Tibial artery (tissue), 4 donors: ENCODE measurements at regions not wholly inside any gene's neighbourhood (a gene's known extent, or its start where the extent isn't known, plus 50 kb on each side); places are given as distances from the start of the nearest gene placed in this dataset.

Experiments used
- DNase-seq, 2 donors: peaks; one replicate each; pipeline ENCODE4 v3.0.0-alpha.2; 2019
- H3K27ac ChIP-seq, 2 donors: fragments of 200-600 bp; sonication (generic) in 1 of 2; 1 replicate in 1 of 2; 2 replicates in 1 of 2; pipeline ENCODE4 v1.5.1; 2018 to 2019; ENCODE audit warnings: mild to moderate bottlenecking in 1 of 2
- H3K27me3 ChIP-seq, 2 donors: fragments of 200-600 bp; sonication (generic) in 1 of 2; one replicate each; pipeline versions ENCODE4 v1.5.1 to v1.6.0; 2016 to 2019
- H3K36me3 ChIP-seq, 3 donors: fragments of 200-600 bp; sonication (generic) in 2 of 3; one replicate each; pipeline ENCODE4 v1.5.1; 2016 to 2019; ENCODE audit warnings: mild to moderate bottlenecking in 2 of 3
- H3K4me1 ChIP-seq, 4 donors: fragments of 200-600 bp; sonication (generic) in 2 of 4; 1 replicate in 3 of 4; 2 replicates in 1 of 4; pipeline ENCODE4 v1.5.1; 2016 to 2019
- H3K4me3 ChIP-seq, 2 donors: fragments of 200-600 bp; sonication (generic) in 1 of 2; 1 replicate in 1 of 2; 2 replicates in 1 of 2; pipeline ENCODE4 v1.5.1; 2018 to 2019; ENCODE audit warnings: mild to moderate bottlenecking in 2 of 2
- H3K9me3 ChIP-seq, 3 donors: fragments of 200-600 bp; sonication (generic) in 1 of 3; one replicate each; pipeline ENCODE4 v1.5.1; 2016 to 2019
- CTCF ChIP-seq, 2 experiments: fragments of 200-600 bp in 1 of 2; fragments of 450-650 bp in 1 of 2; IDR thresholded peaks; one replicate each; pipeline ENCODE4 v1.5.1; 2017 to 2019; ENCODE audit warnings: antibody characterized with exemption in 2 of 2, mild to moderate bottlenecking in 1 of 2, moderate library complexity in 1 of 2
- intact Hi-C: fragments of 100-400 bp; cut with DNase I; formaldehyde crosslinking; loops from one replicate; pipeline ENCODE4 v1.15.0; 2023; ENCODE audit warnings: low total_unique reads

DNA sequence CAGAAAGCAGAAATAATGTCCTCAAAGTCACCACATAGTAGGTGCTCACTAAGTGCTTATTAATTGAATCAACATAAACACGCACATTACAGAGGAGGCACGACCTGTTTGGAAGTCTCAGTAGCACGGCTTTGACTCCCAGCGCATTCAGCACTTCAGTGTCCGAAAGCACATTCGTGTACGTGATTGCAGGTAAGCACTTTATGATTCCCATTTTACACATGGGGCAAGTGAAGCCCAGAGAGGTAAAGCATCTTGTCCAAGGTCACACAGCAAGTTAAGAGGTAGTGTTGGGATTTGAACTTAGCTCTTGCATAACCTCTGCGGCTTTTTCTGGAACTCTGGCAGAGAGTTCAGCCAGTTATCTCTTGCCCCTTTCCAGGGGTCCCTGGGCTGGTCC, 85.2 kb upstream of the WNT4 start:
- peaks cover 0 to 3% (median 0%) of the 10 kb centered on the region in 3 donors for H3K9me3 ChIP-seq
- no peaks in the 10 kb centered on the region for H3K36me3 ChIP-seq
- no peaks in the 10 kb centered on the region for H3K4me1 ChIP-seq
- H3K27me3 ChIP-seq: peaks cover 0 to 40% of the 10 kb centered on the region in 2 donors
- no peak for DNase-seq
- no peak overlapping the region for H3K4me3 ChIP-seq
- H3K27ac ChIP-seq: no peak overlapping the region
- intact Hi-C loops: no loop called here
- no peak for TF ChIP-seq CTCF (IDR thresholded peaks at IDR 0.05)

DNA sequence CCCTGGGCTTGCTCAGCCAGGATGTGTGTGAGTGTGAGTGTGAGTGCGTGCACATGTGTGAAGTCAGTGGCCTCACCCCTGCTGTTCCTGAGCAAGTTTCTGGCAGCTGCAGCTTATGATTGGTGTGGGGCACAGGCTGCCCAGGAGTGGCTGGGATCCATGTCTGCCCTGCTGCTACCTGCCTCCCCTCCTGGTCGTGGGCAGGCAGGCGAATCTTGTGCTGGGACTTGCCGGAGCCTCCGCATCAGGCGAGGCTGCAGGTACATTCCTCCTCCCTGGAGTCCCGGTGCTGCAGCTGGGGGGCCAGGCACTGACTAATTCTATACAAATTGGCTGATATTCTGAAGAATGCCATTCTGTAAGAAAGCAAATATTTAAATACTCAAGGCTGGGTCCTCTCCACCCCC, 85.6 kb upstream of the WNT4 start:
- Histone ChIP-seq H3K4me1 (no peaks in the 10 kb centered on the region), H3K27ac (no peak overlapping the region), H3K9me3 (peaks cover 0 to 3% (median 0%) of the 10 kb centered on the region in 3 donors), H3K36me3 (no peaks in the 10 kb centered on the region), H3K27me3 (peaks cover 0 to 40% of the 10 kb centered on the region in 2 donors), H3K4me3 (no peak overlapping the region)
- TF ChIP-seq CTCF (IDR thresholded peaks at IDR 0.05): no peak
- no peak for DNase-seq
- intact Hi-C loops: no loop called here

DNA sequence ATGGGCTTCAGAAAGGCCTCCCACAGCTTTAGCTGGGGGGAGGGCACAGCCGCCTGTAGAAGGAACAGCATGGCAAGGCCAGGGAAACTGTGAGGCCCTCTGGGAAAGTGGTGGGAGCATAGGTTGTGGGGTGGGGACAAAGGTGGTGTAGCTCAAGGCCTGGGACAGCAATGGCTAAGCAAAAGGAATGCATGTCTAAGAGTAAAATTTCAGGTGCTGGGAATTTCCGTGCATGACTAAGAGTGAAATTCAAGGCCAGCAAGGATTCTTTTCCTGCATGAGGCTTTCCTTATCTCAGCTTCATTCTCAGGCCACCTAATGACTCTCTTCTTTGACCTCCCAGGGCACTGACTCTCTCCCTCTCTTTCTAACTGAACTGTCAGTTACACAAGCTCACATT, 86.5 kb upstream of the WNT4 start:
- Histone ChIP-seq H3K4me1 (no peaks in the 10 kb centered on the region), H3K36me3 (no peaks in the 10 kb centered on the region), H3K27ac (no peak overlapping the region), H3K27me3 (peaks cover 0 to 43% of the 10 kb centered on the region in 2 donors), H3K4me3 (no peak overlapping the region), H3K9me3 (peaks cover 0 to 3% (median 0%) of the 10 kb centered on the region in 3 donors)
- TF ChIP-seq CTCF (IDR thresholded peaks at IDR 0.05): no peak
- intact Hi-C loops: no loop called here
- no peak for DNase-seq

DNA sequence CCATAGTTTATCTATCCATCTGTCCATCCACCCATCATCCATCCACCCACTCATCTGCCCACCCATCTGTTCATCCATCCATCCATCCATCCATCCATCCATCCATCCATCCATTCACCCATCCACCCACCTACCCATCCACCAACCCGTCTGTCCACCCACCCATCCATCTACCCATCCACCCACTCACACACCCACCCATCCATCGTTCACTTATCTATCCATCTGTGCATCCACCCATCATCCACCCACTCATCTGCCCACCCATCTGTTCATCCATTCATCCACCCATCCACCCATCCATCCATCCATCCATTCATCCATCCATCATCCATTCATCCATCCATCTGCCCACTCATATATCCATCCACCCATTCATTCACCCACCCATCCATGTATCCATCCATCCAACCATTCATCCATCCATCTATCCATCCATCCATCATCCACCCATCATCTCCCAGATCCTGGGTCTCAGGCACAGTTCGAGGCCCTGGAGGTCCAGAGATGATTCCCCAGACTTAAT, 88.2 kb upstream of the WNT4 start:
- no peak for DNase-seq
- H3K36me3 ChIP-seq: no peaks in the 10 kb centered on the region
- no peaks in the 10 kb centered on the region for H3K9me3 ChIP-seq
- TF ChIP-seq CTCF (IDR thresholded peaks at IDR 0.05): no peak
- H3K27ac ChIP-seq: no peak overlapping the region
- peaks cover 0 to 60% of the 10 kb centered on the region in 2 donors for H3K27me3 ChIP-seq
- H3K4me1 ChIP-seq: no peaks in the 10 kb centered on the region
- intact Hi-C loops: no loop called here
- H3K4me3 ChIP-seq: no peak overlapping the region

DNA sequence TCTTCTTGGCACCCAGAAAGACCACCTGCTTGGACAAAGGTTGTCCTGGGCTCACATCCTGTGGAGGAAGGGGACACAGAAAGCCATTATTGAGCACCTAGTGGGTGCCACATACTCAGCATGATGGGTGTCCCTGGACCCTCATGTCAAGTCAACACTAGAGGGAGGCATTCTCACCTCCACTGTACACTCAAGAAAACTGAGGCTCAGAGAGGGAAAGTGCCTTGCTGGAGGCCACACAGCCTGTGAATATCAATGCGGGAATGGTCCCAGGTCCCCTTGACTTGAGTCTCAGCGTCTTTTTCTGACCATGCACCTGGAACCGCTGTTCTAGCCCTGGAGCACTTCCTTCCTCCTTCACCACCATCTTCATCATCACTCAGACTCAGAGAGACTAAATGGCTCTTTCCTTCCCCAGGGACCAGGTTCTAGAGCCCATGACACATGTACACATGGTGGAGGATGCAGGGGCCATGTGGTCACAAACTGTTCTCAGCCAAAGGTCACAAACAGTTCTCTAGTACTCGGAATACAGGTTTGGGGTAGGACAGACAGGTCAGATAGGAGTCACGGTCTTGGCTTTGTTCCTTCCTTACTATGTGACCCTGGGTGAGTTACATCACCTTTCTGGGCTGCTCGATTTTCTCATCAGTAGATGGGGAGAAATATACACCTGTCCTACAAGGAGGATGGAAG, 89.2 kb upstream of the WNT4 start:
- Histone ChIP-seq H3K27ac (no peak overlapping the region), H3K4me3 (no peak overlapping the region), H3K27me3 (peaks cover 0 to 68% of the 10 kb centered on the region in 2 donors), H3K36me3 (no peaks in the 10 kb centered on the region), H3K9me3 (no peaks in the 10 kb centered on the region), H3K4me1 (no peaks in the 10 kb centered on the region)
- no peak for DNase-seq
- TF ChIP-seq CTCF (IDR thresholded peaks at IDR 0.05): no peak
- intact Hi-C loops: no loop called here
